Aorta (tissue), 5 donors: ENCODE measurements at regions not wholly inside any gene's neighbourhood (a gene's known extent, or its start where the extent isn't known, plus 50 kb on each side); places are given as distances from the start of the nearest gene placed in this dataset.
"Not testable (repeated sequence)": the region's sequence is repeated elsewhere in the genome, so short reads cannot be mapped to it uniquely, and the experiment has no call there.

Experiments
- ATAC-seq: fragments of 200-7000 bp; cut with Tn5 transposase; one replicate; pipeline ENCODE4 v1.9.1; 2022; ENCODE audit warnings: moderate library complexity; ENCODE audit not compliant: low FRiP score
- DNase-seq, 2 donors: peaks; one replicate each; pipeline ENCODE4 v3.0.0-alpha.2; 2020
- H3K27ac ChIP-seq, 2 donors: one replicate each; pipeline ENCODE4 v1.5.1; 2013; ENCODE audit warnings: low read length in 2 of 2, mild to moderate bottlenecking in 2 of 2, moderate library complexity in 2 of 2, control low read depth in 1 of 2, inconsistent platforms in 1 of 2, low read depth in 1 of 2
- H3K27me3 ChIP-seq, 2 donors: one replicate each; pipeline ENCODE4 v1.6.1; 2013; ENCODE audit warnings: control low read depth in 1 of 2, low read length in 1 of 2, mild to moderate bottlenecking in 1 of 2, moderate library complexity in 1 of 2; ENCODE audit not compliant: insufficient read depth in 2 of 2, control insufficient read depth in 1 of 2
- H3K36me3 ChIP-seq, 2 donors: one replicate each; pipeline ENCODE4 v1.6.1; 2013; ENCODE audit warnings: control low read depth in 1 of 2, low read length in 1 of 2, mild to moderate bottlenecking in 1 of 2; ENCODE audit not compliant: insufficient read depth in 2 of 2, control insufficient read depth in 1 of 2
- H3K4me1 ChIP-seq, 2 donors: one replicate each; pipeline ENCODE4 v1.6.1; 2013; ENCODE audit warnings: low read length in 2 of 2, control low read depth in 1 of 2, mild to moderate bottlenecking in 1 of 2, moderate library complexity in 1 of 2; ENCODE audit not compliant: insufficient read depth in 2 of 2, control insufficient read depth in 1 of 2
- H3K4me3 ChIP-seq, 2 donors: one replicate each; pipeline ENCODE4 v1.5.1; 2013; ENCODE audit warnings: low read length in 2 of 2, control low read depth in 1 of 2, mild to moderate bottlenecking in 1 of 2
- H3K9me3 ChIP-seq: one replicate; pipeline ENCODE4 v1.6.1; 2013; ENCODE audit warnings: mild to moderate bottlenecking, low read length; ENCODE audit not compliant: control insufficient read depth
- WGBS, 2 donors: extraction: QIAGEN DNeasy Blood & Tissue Kit; methylation state at CpG; one replicate each; pipeline ENCODE4 v1.1.7; 2013; 5-methylcytosine and 5-hydroxymethylcytosine counted together
- intact Hi-C, 2 donors: fragments of 100-400 bp; cut with DNase I; formaldehyde crosslinking; loops; one replicate each; pipeline versions ENCODE4 v1.14.2 to v1.15.0; 2022
- donor health status: healthy with polysubstance abuse.
- donor health status: Bipolar disorder and iron deficiency.
- donor health status: DM: no; HTN: no; CAD: no.
- donor health status: DM: no; HTN: no; CAD: no.
- donor health status: DM: yes; HTN: yes; CAD: no.

DNA sequence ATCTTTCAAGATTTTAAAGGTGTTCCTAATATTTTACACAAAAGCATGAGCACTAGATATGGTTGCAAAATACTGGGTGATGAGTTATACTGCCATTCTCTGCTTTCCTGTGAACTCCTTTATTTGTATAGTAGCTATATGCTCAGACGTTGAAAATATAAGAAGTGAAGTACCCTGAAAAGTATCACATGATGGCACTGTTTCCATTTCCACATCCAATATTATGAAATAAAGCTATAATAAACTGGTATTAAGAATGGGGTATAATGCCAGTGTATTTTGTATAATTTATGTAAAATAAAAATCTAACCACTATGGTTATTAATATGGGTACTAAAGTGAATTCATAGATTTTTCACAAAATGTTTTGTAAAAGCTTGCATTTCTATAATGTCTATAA, 79.6 kb upstream of the FOXP2 start:
- 76% methylated on average over 1 of the region's 1 CpG for WGBS, 2 donors
- no peaks in the 10 kb centered on the region for H3K4me1 ChIP-seq
- no peak overlapping the region for H3K27ac ChIP-seq
- DNase-seq (no peak), ATAC-seq (no peak)
- no peaks in the 10 kb centered on the region for H3K27me3 ChIP-seq
- H3K4me3 ChIP-seq: no peak overlapping the region
- H3K36me3 ChIP-seq: no peaks in the 10 kb centered on the region
- H3K9me3 ChIP-seq: no peaks in the 10 kb centered on the region
- intact Hi-C loops: no loop called here

DNA sequence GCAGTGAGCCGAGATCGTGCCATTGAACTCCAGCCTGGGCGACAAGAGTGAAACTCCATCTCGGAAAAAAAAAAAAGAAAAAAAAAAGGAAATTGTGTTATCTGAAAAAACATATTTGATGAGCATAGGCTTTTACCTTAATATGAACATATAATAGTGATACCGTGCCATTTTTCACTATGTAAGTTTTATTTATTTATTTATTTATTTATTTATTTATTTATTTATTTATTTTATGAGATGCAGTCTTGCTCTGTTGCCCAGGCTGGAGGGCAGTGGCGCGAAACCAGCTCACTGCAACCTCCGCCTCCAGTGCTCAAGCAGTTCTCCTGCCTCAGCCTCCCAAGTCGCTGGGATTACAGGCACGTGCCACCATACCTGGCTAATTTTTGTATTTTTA, 85.2 kb upstream of the FOXP2 start:
- H3K27me3 ChIP-seq, DNase-seq, ATAC-seq, H3K9me3 ChIP-seq, H3K4me3 ChIP-seq, H3K27ac ChIP-seq, H3K36me3 ChIP-seq, H3K4me1 ChIP-seq, intact Hi-C loops: not testable (repeated sequence)
- 88 to 96% methylated on average over 10 of the region's 10 CpGs for WGBS, 2 donors

- Histone ChIP-seq H3K36me3 (no peaks in the 10 kb centered on the region), H3K4me1 (no peaks in the 10 kb centered on the region), H3K4me3 (no peak overlapping the region), H3K27ac (no peak overlapping the region), H3K9me3 (no peaks in the 10 kb centered on the region), H3K27me3 (no peaks in the 10 kb centered on the region)
- 39 to 45% methylated on average over 2 of the region's 2 CpGs for WGBS, 2 donors
- DNase-seq (no peak), ATAC-seq (no peak)
- intact Hi-C loops: no loop called here
Measured at GRCh38 chr7:114317450-114318098, 97.0 kb upstream of the FOXP2 start.

GRCh38 chr7:114312649-114313048, 102.0 kb upstream of the FOXP2 start:
- no peak for ATAC-seq
- no peak overlapping the region for H3K27ac ChIP-seq
- intact Hi-C loops: no loop called here

DNA sequence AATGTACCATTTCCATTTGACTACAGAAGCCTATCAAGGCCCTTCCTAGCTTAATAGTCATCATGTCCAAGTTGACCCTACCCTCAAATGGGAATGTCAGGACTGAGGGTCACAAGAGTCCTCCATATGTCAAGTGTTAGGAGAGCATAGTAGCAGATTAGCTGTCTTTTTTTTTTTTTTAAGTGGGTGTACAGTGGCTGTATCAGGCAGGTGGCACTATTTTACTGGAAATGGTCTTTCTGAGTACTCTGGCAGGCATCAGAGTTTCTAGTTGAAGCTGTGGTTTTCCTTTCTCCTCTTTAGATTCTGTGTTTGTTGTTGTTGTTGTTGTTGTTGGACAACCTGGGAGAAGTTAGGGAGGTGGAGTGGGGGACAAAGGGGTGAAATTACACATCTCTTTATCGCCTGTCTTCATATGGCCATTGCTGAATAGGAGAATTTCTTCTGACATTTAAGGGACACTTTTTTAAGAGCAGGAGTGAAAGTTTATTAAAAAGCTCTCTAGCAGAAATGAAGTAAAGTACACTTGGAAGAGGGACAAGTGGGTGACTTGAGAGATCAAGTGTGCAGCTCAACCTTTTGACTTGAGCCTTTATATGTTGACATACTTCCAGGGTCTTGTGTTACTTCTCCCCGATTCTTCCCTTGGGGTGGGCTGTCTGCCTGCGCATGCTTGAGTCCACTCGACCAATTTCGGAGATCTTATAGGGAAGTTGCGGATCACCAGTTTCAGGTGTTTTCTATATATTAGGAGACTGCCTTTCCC, 104.1 kb upstream of the FOXP2 start:
- H3K4me3 ChIP-seq: no peak overlapping the region
- DNase-seq (peak in 1 of 2 donors; percentile 42), ATAC-seq (no peak)
- intact Hi-C loops: no loop called here
- H3K9me3 ChIP-seq: no peaks in the 10 kb centered on the region
- WGBS, 2 donors: 97% methylated on average over 6 of the region's 6 CpGs
- no peaks in the 10 kb centered on the region for H3K4me1 ChIP-seq
- H3K27me3 ChIP-seq: no peaks in the 10 kb centered on the region
- no peak overlapping the region for H3K27ac ChIP-seq
- no peaks in the 10 kb centered on the region for H3K36me3 ChIP-seq

More at GRCh38 chr7:114312649-114313048, 102.0 kb upstream of the FOXP2 start:
- no peaks in the 10 kb centered on the region for H3K9me3 ChIP-seq
- no peaks in the 10 kb centered on the region for H3K27me3 ChIP-seq
- no peak overlapping the region for H3K4me3 ChIP-seq
- H3K36me3 ChIP-seq: no peaks in the 10 kb centered on the region
- H3K4me1 ChIP-seq: no peaks in the 10 kb centered on the region
- DNase-seq: no peak
- WGBS, 2 donors: 79 to 85% methylated on average over 1 of the region's 1 CpG

GRCh38 chr7:114309729-114310128, 104.9 kb upstream of the FOXP2 start:
- no peaks in the 10 kb centered on the region for H3K4me1 ChIP-seq
- no peaks in the 10 kb centered on the region for H3K36me3 ChIP-seq
- H3K4me3 ChIP-seq: no peak overlapping the region
- no peak overlapping the region for H3K27ac ChIP-seq
- ATAC-seq (no peak), DNase-seq (no peak)
- H3K27me3 ChIP-seq: no peaks in the 10 kb centered on the region
- no peaks in the 10 kb centered on the region for H3K9me3 ChIP-seq
- 89 to 91% methylated on average over 2 of the region's 2 CpGs for WGBS, 2 donors
- intact Hi-C loops: no loop called here

DNA sequence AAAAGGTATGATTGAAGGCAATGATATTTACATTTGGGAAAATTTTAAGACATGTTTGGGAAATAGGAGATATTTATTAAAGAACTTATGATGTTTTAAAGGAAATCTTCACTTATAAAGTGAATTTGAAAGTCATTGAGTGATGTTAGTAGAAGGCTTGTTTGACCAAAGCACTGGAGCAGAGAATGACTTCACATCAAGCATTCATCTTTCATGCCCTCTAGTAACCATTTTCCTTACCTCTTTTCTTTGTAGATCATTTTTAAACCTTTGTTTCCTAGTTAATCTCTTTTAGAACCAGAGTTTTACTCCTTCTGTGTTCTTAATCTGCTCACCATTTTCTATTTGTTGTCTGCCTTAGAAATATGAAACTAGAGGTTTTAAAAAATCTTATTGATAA, 111.3 kb upstream of the FOXP2 start:
- H3K9me3 ChIP-seq: no peaks in the 10 kb centered on the region
- no peak overlapping the region for H3K4me3 ChIP-seq
- H3K36me3 ChIP-seq: no peaks in the 10 kb centered on the region
- ATAC-seq (no peak), DNase-seq (no peak)
- no peaks in the 10 kb centered on the region for H3K4me1 ChIP-seq
- intact Hi-C loops: no loop called here
- H3K27ac ChIP-seq: no peak overlapping the region
- no peaks in the 10 kb centered on the region for H3K27me3 ChIP-seq

DNA sequence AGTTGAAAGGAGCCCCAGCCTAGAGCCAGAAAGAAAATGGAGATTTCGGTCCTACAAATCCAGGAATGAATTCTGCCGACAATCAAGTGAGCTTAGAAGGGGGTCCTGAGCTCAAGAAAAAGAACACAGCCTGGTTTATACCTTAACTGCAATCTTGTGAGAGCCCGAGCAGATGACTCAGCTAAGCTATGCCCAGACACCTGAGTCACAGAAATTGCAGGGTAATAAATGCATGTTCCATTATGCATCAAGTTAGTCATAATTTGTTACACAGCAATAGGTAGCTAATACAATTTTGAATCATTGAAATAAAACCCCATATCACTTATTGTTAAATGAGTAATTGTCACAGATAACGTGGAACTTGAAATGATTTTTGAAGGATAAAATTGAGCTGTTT, 111.8 kb upstream of the FOXP2 start:
- no peaks in the 10 kb centered on the region for H3K9me3 ChIP-seq
- no peak for ATAC-seq
- intact Hi-C loops: no loop called here

DNA sequence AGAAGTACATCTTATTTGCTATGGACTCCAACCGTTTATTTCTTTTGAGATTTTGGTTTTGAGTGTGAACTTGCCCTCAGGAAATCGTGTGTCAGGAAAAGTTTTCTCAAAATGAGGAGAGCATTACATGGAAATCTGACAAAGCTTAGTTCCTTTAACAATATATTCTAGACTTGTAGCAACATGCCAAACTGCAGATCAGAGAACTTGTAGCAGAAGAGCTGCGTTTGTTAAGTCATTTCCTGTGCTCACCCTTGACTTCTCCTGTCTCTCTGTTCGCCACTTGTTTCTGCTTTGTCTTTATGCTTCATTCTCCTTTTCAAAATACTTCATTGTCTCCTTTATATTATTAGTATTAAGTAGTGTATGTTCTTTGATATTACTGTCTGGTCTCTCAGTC, 116.6 kb upstream of the FOXP2 start:
- no peaks in the 10 kb centered on the region for H3K27me3 ChIP-seq
- no peaks in the 10 kb centered on the region for H3K4me1 ChIP-seq
- no peak for DNase-seq
- no peaks in the 10 kb centered on the region for H3K9me3 ChIP-seq
- intact Hi-C loops: no loop called here
- ATAC-seq: no peak
- H3K36me3 ChIP-seq: no peaks in the 10 kb centered on the region
- no peak overlapping the region for H3K27ac ChIP-seq
- WGBS, 2 donors: 81 to 85% methylated on average over 4 of the region's 4 CpGs
- no peak overlapping the region for H3K4me3 ChIP-seq

More for the DNA sequence above, 111.8 kb upstream of the FOXP2 start:
- no peak for DNase-seq
- Histone ChIP-seq H3K4me3 (no peak overlapping the region), H3K27ac (no peak overlapping the region), H3K27me3 (no peaks in the 10 kb centered on the region), H3K4me1 (no peaks in the 10 kb centered on the region), H3K36me3 (no peaks in the 10 kb centered on the region)
- 96 to 97% methylated on average over 4 of the region's 4 CpGs for WGBS, 2 donors
